ENCODE measurements at regions not wholly inside any gene's neighbourhood (a gene's known extent, or its start where the extent isn't known, plus 50 kb on each side); places are given as distances from the start of the nearest gene placed in this dataset.

DNA sequence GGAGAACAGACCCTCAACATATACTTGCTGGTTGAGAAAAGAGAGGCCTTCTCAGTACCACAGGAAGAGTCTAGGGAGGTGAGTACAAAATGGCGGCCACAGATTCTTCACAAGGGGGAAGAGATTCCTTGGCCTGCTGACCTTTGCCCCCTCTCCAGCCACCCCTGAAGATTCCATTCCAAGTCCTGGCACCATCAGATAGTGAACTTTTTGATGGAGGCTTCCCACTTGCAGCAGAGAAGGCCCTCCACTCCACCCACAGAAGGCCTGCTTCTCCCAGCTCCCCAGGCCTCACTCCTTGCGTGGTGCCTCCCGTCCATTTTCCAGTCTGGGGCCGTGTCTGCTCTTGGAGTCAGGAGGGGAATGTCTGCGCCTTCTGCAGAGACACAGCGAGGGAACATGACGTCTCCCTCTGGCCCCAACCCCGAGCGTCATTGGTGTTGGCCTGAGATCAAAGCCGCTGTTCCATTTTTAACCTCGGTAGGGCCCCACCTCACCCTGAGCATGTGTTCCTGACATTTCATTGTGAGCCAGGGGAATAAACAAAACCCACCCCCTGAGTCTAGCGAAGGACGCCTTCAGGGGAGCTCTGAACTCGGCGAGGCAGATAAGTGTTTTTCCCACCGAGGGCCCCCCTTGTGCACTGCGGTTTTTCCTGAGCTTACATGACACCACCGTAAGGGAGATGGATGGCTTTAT lies 268.7 kb upstream of the TBX3 start (continued):
- TF ChIP-seq, protein P1, sequence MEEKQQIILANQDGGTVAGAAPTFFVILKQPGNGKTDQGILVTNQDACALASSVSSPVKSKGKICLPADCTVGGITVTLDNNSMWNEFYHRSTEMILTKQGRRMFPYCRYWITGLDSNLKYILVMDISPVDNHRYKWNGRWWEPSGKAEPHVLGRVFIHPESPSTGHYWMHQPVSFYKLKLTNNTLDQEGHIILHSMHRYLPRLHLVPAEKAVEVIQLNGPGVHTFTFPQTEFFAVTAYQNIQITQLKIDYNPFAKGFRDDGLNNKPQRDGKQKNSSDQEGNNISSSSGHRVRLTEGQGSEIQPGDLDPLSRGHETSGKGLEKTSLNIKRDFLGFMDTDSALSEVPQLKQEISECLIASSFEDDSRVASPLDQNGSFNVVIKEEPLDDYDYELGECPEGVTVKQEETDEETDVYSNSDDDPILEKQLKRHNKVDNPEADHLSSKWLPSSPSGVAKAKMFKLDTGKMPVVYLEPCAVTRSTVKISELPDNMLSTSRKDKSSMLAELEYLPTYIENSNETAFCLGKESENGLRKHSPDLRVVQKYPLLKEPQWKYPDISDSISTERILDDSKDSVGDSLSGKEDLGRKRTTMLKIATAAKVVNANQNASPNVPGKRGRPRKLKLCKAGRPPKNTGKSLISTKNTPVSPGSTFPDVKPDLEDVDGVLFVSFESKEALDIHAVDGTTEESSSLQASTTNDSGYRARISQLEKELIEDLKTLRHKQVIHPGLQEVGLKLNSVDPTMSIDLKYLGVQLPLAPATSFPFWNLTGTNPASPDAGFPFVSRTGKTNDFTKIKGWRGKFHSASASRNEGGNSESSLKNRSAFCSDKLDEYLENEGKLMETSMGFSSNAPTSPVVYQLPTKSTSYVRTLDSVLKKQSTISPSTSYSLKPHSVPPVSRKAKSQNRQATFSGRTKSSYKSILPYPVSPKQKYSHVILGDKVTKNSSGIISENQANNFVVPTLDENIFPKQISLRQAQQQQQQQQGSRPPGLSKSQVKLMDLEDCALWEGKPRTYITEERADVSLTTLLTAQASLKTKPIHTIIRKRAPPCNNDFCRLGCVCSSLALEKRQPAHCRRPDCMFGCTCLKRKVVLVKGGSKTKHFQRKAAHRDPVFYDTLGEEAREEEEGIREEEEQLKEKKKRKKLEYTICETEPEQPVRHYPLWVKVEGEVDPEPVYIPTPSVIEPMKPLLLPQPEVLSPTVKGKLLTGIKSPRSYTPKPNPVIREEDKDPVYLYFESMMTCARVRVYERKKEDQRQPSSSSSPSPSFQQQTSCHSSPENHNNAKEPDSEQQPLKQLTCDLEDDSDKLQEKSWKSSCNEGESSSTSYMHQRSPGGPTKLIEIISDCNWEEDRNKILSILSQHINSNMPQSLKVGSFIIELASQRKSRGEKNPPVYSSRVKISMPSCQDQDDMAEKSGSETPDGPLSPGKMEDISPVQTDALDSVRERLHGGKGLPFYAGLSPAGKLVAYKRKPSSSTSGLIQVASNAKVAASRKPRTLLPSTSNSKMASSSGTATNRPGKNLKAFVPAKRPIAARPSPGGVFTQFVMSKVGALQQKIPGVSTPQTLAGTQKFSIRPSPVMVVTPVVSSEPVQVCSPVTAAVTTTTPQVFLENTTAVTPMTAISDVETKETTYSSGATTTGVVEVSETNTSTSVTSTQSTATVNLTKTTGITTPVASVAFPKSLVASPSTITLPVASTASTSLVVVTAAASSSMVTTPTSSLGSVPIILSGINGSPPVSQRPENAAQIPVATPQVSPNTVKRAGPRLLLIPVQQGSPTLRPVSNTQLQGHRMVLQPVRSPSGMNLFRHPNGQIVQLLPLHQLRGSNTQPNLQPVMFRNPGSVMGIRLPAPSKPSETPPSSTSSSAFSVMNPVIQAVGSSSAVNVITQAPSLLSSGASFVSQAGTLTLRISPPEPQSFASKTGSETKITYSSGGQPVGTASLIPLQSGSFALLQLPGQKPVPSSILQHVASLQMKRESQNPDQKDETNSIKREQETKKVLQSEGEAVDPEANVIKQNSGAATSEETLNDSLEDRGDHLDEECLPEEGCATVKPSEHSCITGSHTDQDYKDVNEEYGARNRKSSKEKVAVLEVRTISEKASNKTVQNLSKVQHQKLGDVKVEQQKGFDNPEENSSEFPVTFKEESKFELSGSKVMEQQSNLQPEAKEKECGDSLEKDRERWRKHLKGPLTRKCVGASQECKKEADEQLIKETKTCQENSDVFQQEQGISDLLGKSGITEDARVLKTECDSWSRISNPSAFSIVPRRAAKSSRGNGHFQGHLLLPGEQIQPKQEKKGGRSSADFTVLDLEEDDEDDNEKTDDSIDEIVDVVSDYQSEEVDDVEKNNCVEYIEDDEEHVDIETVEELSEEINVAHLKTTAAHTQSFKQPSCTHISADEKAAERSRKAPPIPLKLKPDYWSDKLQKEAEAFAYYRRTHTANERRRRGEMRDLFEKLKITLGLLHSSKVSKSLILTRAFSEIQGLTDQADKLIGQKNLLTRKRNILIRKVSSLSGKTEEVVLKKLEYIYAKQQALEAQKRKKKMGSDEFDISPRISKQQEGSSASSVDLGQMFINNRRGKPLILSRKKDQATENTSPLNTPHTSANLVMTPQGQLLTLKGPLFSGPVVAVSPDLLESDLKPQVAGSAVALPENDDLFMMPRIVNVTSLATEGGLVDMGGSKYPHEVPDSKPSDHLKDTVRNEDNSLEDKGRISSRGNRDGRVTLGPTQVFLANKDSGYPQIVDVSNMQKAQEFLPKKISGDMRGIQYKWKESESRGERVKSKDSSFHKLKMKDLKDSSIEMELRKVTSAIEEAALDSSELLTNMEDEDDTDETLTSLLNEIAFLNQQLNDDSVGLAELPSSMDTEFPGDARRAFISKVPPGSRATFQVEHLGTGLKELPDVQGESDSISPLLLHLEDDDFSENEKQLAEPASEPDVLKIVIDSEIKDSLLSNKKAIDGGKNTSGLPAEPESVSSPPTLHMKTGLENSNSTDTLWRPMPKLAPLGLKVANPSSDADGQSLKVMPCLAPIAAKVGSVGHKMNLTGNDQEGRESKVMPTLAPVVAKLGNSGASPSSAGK (IDR thresholded peaks at IDR 0.05), result peak; percentile 26; the same call in 1 of the 2 replicates
- no peak for TF ChIP-seq ZNF12 (CRISPR knock-in tag; IDR thresholded peaks at IDR 0.05)
- no peak for TF ChIP-seq NR2C2 (CRISPR knock-in tag; IDR thresholded peaks at IDR 0.05)
- TF ChIP-seq NR2C2 (tag; IDR thresholded peaks at IDR 0.05), result peak; percentile 56
- no peak for TF ChIP-seq DACH1 (IDR thresholded peaks at IDR 0.05; ENCODE audit: partially characterized antibody)
- TF ChIP-seq, protein P2, sequence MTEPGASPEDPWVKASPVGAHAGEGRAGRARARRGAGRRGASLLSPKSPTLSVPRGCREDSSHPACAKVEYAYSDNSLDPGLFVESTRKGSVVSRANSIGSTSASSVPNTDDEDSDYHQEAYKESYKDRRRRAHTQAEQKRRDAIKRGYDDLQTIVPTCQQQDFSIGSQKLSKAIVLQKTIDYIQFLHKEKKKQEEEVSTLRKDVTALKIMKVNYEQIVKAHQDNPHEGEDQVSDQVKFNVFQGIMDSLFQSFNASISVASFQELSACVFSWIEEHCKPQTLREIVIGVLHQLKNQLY (CRISPR knock-in tag; conservative IDR thresholded peaks at IDR 0.05), result no peak
- no peak for TF ChIP-seq EGR1 (conservative IDR thresholded peaks at IDR 0.05)
- TF ChIP-seq, protein P3, sequence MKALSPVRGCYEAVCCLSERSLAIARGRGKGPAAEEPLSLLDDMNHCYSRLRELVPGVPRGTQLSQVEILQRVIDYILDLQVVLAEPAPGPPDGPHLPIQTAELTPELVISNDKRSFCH (CRISPR knock-in tag; IDR thresholded peaks at IDR 0.05), result no peak
- TF ChIP-seq, protein P3 (tag; IDR thresholded peaks at IDR 0.05), result no peak
- no peak for TF ChIP-seq WHSC1 (IDR thresholded peaks at IDR 0.05; ENCODE audit: low read length)
- TF ChIP-seq ZNF174 (CRISPR knock-in tag; IDR thresholded peaks at IDR 0.05), result no peak
- TF ChIP-seq LEF1 (IDR thresholded peaks at IDR 0.05), result no peak
- TF ChIP-seq FOXK2 (conservative IDR thresholded peaks at IDR 0.05 in 1 of 2, IDR thresholded peaks at IDR 0.05 in 1 of 2; ENCODE audit: low read depth in 2 of 2), result no peak
- no peak for TF ChIP-seq RBFOX2 (IDR thresholded peaks at IDR 0.05; ENCODE audit: low read depth, low read length)
- no peak for TF ChIP-seq EP400 (IDR thresholded peaks at IDR 0.05)

Data from K562 (cell line).